Colon (tissue), 2 donors: ENCODE measurements at regions not wholly inside any gene's neighbourhood (a gene's known extent, or its start where the extent isn't known, plus 50 kb on each side); places are given as distances from the start of the nearest gene placed in this dataset.

Source experiments
- FAIRE-seq: peaks from 2 replicates; lab custom pipeline; 2012; peaks lifted over from hg19 to GRCh38; lab: Jason Lieb, UNC
- donor health status: control.
- donor health status: control.

- no peak for FAIRE-seq
These were observed 259.6 kb upstream of the NAV3 start for GRCh38 chr12:77571127-77571526.

GRCh38 chr12:77569876-77570275 is 260.8 kb upstream of the NAV3 start:
- no peak for FAIRE-seq

- FAIRE-seq: no peak
These were observed 270.0 kb upstream of the NAV3 start for GRCh38 chr12:77560714-77561113.

- FAIRE-seq: no peak
These were observed 271.2 kb upstream of the NAV3 start for GRCh38 chr12:77559400-77560074.

DNA sequence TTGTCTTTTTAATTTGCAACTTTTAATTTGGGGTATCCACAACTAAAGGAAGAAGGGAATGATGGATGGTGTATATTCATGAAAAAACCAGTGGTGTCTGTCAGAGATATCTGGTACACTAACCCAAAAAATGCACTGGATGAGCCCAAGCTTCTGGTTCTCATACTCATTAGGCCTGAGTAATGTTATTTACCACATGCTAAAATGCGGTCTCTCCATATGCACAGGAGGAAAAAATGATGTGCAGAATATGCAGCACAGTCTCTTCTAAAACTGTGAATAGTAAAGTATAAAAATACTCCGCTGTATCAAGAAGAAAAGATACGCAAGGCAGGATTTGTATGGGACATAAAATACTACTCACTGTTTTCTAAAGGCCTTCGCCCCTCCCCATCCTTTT is 275.6 kb upstream of the NAV3 start:
- FAIRE-seq: no peak

- FAIRE-seq: no peak
These were observed 276.6 kb upstream of the NAV3 start for GRCh38 chr12:77553976-77554619.

DNA sequence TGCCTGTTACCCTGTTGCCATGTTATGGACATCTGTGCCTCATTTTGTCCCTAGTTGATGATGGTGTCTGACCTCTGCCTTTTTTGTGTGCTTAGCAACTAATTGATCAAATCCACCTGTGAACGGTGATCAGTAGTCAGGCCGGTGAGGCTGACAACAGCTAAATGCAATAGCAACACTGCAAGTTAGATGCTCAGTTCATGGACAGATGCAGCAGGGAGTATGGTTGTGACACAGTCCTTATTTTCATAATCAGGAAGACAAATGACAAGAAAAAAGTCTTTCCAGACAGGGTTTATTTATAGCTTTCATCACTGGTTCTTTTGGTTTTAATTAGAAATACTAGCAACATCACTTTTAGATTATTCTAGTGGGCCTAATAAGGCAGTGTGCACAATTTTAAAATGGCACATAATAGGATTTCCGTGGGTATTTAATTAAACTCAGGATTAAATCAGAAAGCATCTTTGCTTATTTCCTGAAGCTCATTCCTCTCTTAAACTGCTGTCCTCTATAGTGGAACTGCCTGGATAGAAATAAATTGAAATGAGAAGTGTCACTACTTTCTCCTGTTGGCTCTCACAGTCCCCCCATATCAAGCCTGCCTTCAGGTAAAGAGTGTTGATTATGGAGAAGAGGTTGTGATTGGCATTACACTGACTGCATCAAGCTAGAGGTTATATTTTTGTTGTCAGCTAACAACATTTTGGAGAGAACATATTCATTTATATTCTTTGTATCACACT is 281.1 kb upstream of the NAV3 start:
- FAIRE-seq: no peak

DNA sequence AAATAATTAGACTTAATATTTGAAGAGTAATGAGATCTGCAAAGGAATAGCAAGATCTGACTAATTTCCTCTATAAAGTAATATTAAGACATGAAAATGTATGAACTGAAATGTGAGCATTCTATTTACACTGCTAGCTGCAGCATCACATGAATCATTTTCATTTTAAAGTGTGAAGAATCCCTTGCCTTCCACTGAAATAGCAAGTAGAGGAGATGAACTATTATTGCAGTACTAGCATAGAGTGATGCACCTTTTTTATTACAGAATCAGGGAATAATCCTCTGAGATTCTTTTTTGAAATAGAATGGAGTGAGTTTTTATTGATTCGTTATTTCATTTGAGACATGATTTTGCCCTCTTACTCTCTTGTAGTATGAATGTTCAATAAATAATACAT is 281.9 kb upstream of the NAV3 start:
- no peak for FAIRE-seq

DNA sequence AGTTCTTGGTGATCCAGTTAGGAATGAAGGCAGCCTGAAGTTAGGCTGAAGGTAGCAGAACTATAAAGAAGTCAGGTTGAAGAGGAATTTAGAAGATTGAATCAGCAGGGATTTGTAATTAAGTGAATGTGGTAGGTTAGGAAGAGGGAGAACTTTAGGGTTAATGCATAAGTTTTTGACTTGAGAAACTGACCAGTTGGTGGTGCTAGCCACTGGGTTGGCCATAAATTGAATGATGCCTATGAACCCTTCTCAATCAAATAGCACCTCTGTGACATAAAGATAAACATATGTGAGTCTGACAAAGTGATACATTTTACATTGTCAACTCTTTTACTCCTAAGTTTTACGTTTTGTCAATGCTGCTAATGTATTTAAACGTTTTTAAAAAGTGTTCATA is 290.6 kb upstream of the NAV3 start:
- no peak for FAIRE-seq

DNA sequence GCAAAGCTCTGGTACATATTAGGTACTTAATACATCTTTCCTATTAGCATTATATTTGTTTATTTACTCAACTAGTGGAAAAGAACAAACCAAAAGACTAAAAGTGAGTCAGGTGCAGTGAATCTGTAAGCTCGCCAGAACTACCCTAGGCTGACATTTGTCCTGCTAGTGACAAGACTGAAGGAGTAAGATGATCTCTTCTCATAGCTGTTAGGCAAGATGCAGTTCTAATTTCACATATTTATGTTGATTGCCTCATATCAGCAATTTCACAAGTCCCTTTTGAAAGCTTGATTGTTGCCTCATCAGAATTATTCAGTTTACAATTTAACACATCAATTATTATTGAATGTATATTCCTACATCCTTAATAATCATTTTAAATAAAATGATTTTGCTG is 293.0 kb upstream of the NAV3 start:
- FAIRE-seq: no peak

GRCh38 chr12:77535734-77536133 is 295.0 kb upstream of the NAV3 start:
- no peak for FAIRE-seq

DNA sequence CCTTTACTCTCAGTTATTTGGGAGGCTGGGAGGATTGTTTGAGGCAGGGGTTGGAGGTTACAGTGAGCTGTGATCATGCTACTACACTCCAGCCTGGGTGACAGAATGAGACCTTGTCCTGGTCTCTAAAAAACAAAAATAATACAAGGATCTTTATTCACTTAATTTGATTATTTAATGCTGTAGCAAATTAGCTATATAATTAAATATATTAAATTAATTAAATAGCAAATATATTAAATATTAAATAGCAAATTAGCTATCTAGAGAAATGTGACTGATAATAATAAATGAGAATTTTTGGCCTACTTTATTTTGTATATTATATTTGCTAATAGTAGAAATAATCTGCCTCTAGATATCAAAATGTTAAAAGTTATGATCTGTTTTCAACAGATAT is 298.8 kb upstream of the NAV3 start:
- peak; percentile 76 for FAIRE-seq

DNA sequence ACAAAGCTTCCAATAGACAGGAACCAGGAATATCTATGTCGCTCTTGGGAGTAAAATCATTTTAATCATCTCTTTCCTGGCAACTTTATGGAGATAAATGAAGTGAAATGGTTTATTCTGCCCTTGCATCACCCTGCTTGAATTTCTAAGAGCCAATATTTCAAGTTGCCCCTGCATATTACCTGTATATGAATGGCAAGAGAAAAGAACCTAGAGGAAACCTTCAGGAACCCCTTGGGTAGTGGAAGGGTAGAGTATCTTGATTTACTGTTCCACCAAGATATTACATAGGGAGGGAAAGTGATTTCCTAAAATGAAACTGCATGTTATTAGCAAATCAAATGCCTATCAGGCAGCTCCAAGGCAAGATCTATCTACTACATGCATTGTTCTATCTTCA is 308.4 kb upstream of the NAV3 start:
- FAIRE-seq: no peak

GRCh38 chr12:77521508-77522115 is 309.1 kb upstream of the NAV3 start:
- no peak for FAIRE-seq

DNA sequence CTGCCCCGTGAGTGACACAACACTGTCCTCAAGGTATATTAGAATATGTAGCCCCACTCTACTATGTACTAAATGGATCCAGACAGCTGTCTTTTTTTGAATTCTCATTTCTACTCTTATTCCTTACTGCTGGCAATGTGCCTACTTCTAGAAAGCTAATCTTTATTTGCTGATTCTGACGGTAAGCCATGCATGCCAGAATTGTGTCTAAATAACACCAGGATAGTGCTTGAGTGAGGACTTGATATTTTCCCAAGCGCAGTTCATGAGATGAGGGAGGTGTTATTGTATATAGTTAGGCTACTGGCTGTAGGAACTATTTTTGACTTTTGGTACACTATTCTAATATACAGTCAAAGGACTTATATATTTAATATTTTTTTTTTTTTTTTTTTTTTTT is 316.2 kb upstream of the NAV3 start:
- FAIRE-seq: no peak

GRCh38 chr12:77510985-77511384 is 319.7 kb upstream of the NAV3 start:
- FAIRE-seq: no peak

DNA sequence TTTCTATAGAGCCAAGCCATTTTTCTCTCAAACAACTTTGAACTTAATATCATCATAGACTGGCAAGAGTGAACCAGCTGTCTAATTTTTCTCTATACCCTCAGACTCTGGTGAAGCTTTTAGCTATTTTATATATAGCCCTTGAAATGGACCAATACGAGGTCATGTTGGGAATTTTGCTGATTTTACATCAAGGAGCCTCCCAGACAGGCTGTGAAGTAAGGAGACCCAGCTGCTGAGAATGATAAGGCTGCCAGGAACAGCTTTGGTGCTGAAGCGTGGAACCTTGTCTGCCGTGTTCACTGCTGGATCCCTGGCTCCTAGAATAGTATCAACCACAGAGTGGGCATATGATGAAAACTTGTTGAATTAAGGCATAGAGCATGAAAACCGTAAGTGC is 326.2 kb upstream of the NAV3 start:
- FAIRE-seq: no peak

DNA sequence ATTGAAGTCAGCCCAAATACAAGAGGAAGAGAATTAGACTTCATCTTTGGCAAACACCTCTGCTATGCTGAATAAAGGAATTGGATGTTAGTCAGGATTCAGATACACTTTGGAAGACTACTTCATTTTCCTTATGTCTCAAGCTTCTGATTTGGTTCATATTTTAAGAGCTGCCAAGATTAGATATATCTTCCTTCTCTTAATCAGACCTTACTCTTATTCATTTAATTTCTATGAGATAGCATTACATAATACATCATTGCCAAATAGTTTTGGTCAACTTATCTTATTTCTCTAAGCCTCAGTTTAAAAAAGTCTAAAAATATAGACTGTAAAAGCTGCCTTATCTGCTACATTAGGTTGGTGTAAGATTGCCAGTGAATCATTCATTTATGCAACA is 330.6 kb upstream of the NAV3 start:
- FAIRE-seq: no peak

DNA sequence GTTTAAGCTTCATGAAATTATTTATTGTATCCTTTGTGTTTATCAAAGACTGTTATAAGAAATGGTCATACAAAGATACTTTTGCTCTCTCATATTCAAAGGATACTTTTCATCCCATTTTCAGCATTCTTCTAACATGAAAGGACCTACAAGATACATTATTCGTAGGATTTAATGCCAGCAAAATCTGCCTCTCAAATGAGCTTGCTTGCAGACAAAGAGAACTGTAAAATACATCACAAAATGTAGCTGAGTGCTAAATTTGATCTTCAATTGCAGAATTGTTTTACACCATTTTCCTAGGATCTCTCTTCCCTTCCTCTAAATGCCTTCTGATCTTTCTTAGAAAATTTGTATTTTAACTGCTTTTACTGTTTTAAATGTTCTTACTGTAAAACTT is 333.0 kb upstream of the NAV3 start:
- FAIRE-seq: no peak

DNA sequence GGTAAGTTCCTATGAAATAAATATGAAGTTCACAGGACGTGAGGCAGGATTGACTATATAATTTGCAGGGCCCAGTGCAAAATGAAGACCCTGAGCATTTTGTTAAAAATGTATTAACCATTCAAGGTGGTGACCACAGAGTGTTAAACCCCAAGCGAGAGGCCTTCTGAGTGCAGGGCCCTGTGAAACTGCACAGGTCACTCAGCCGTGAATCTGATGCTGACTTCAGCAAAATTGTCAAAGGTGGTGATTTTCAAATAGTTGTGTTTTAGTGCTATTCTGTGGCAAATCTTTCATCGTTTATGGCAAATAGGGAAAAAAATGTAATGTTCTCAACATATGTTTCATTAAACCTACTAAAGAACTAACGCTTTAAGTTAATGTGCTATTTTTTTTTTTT is 334.0 kb upstream of the NAV3 start:
- no peak for FAIRE-seq

- FAIRE-seq: no peak
These were observed 336.4 kb upstream of the NAV3 start for GRCh38 chr12:77494296-77494695.

- no peak for FAIRE-seq
These were observed 337.2 kb upstream of the NAV3 start for GRCh38 chr12:77493302-77494168.
